ENCODE measurements at regions not wholly inside any gene's neighbourhood (a gene's known extent, or its start where the extent isn't known, plus 50 kb on each side); places are given as distances from the start of the nearest gene placed in this dataset.

DNA sequence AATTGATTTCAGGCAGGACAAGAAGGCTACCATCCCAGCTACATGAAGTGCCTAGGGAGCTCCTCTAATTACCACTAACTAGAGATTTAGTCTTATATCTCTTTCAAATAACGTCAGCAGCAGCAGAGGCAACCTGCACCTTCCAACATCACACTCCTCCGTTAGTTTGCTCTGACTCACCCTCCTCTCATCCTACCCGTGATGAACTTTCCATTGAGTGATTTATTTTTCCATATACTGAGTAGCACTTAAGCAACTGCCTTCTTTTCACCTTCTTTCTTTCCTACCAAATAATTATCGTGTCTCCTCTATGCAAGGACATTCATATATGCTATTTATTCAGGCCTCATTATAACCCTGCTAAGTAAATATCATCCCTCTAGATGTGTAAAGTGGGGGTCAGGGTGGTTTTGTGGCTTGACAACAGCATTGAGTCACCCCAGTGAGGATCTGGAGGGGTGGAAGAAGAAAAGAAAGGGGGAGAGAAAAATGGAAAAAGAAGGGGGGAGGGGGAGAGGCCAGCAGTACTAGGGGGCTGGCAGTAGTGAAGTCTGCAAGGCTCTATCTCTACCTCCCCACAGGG is 64.6 kb upstream of the CAST start:
- DNase-seq: no peak
- H2BK15ac ChIP-seq (ENCODE audit: low read depth, low read length): no peak overlapping the region
- H3K9me3 ChIP-seq (ENCODE audit: control insufficient read depth, low read depth, low read length): no peaks in the 10 kb centered on the region
- H4K20me1 ChIP-seq (ENCODE audit: control insufficient read depth, insufficient read depth, insufficient read length): no peaks in the 10 kb centered on the region
- H2BK12ac ChIP-seq (ENCODE audit: insufficient read length, low read depth, low read length): no peak overlapping the region
- no peaks in the 10 kb centered on the region for H3K79me2 ChIP-seq (ENCODE audit: insufficient read depth, low read length)
- no peak overlapping the region for H3K27ac ChIP-seq (ENCODE audit: insufficient read length, low read depth, low read length)
- H3K9me3 Mint-ChIP-seq: peaks cover 0 to 8% of the 10 kb centered on the region in 2 experiments; a peak in 3 of 5 replicates
- no peak overlapping the region for H3K56ac ChIP-seq (ENCODE audit: insufficient read length, low read depth, low read length)
- no peak overlapping the region for H2BK120ac ChIP-seq (ENCODE audit: low read depth, low read length, poor library complexity, severe bottlenecking)
- H2BK5ac ChIP-seq (ENCODE audit: insufficient read length, low read length): no peak overlapping the region
- H3K27me3 ChIP-seq (ENCODE audit: insufficient read depth, low read length): no peaks in the 10 kb centered on the region
- no peak overlapping the region for H3K4me2 ChIP-seq (ENCODE audit: insufficient read depth, insufficient read length, low read length)
- no peak overlapping the region for H3K27ac Mint-ChIP-seq
- peaks cover 0 to 8% (median 0%) of the 10 kb centered on the region in 3 experiments; a peak in 2 of 7 replicates for H3K36me3 Mint-ChIP-seq (ENCODE audit: insufficient read depth in 1 of 3, low read depth in 3 of 3)
- no peak overlapping the region for H3K23ac ChIP-seq (ENCODE audit: insufficient read length, low read depth, low read length)
- H3K4me1 Mint-ChIP-seq: no peaks in the 10 kb centered on the region
- no peak overlapping the region for H4K5ac ChIP-seq (ENCODE audit: insufficient read length, low read depth, low read length)
- H3T11ph ChIP-seq (ENCODE audit: low read length): no peak overlapping the region
- no peak overlapping the region for H2AFZ ChIP-seq (ENCODE audit: low read length)
- no peaks in the 10 kb centered on the region for H3K4me1 ChIP-seq (ENCODE audit: insufficient read depth, low read length)
- no peak overlapping the region for H2BK20ac ChIP-seq (ENCODE audit: low read depth, low read length, poor library complexity, severe bottlenecking)
- H3K4me3 Mint-ChIP-seq: no peak overlapping the region
- H3K23me2 ChIP-seq (ENCODE audit: insufficient read length, low read depth, low read length, poor library complexity, severe bottlenecking): no peaks in the 10 kb centered on the region
- H3K14ac ChIP-seq (ENCODE audit: insufficient read depth, low read length): no peak overlapping the region
- H2AK5ac ChIP-seq (ENCODE audit: insufficient read length, low read length): no peak overlapping the region
- no peak overlapping the region for H4K8ac ChIP-seq (replicated peaks; ENCODE audit: insufficient read length, low read depth, low read length)
- H3K9ac ChIP-seq (ENCODE audit: extremely low read depth, insufficient read length, low read length): no peak overlapping the region
- TF ChIP-seq CTCF (conservative IDR thresholded peaks at IDR 0.05): no peak
- no CpG with 5 or more reads among the region's 4 CpGs for WGBS (ENCODE audit: extremely low coverage, insufficient read length, low lambda C conversion rate)
- H4K91ac ChIP-seq (ENCODE audit: insufficient read length, low read depth, low read length): no peak overlapping the region
- no peak overlapping the region for H3K4ac ChIP-seq (ENCODE audit: low read depth, low read length)
- peaks cover 3% of the 10 kb centered on the region for H3K27me3 Mint-ChIP-seq (ENCODE audit: low read depth)
- no peak overlapping the region for H3K18ac ChIP-seq (ENCODE audit: insufficient read length, low read depth, low read length)
- no peaks in the 10 kb centered on the region for H3K79me1 ChIP-seq (ENCODE audit: insufficient read depth, low read depth, low read length, poor library complexity, severe bottlenecking)

Measured in H9 (cell line).